ENCODE measurements at regions not wholly inside any gene's neighbourhood (a gene's known extent, or its start where the extent isn't known, plus 50 kb on each side); places are given as distances from the start of the nearest gene placed in this dataset.
"Not testable (repeated sequence)": the region's sequence is repeated elsewhere in the genome, so short reads cannot be mapped to it uniquely, and the experiment has no call there.

DNA sequence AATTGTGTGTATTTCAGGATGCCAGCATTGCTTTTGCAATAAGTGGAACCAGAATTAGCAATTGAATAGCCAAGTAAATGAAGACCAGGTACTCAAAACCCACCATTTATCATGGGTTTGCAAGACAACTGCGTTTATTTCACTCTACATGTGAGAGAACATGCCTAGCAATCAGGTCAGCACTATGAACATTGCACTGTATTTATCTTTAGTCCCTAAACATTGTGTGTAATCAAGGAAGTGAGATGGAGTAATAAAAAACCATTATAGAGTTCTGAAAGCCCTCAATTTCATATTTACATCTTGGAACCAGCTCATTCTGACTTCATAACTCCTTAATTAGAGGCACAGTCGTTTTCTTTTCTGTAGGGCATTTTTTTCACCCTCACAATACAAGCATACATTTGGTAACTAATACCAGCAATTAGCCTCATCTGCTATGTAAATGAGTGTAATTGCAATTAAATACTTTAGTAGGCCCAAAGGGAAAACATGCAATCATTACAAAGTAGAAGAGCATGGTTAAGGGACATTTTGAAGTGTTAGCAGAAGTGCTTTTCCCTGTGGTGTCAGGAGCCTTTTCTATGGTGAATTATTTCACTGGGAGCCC, 153.1 kb upstream of the DPH6 start:
- no peak for TF ChIP-seq CHD2 (IDR thresholded peaks at IDR 0.05; ENCODE audit: low read length, partially characterized antibody)
- no peak for TF ChIP-seq EHF (CRISPR knock-in tag; IDR thresholded peaks at IDR 0.05)
- no peak for TF ChIP-seq PHF8 (IDR thresholded peaks at IDR 0.05; ENCODE audit: borderline replicate concordance, low read depth)
- no peak for TF ChIP-seq JUNB (IDR thresholded peaks at IDR 0.05)
- TF ChIP-seq CHD4 (IDR thresholded peaks at IDR 0.05; ENCODE audit: borderline replicate concordance) = no peak
- DNase-seq (ENCODE audit: low read depth in 1 of 2, low spot score in 1 of 2) (no peak), ATAC-seq (no peak), FAIRE-seq (no peak)
- Histone ChIP-seq H3K27ac (no peak overlapping the region), H3K4me1 (peaks cover 22% of the 10 kb centered on the region), H3K4me3 (no peak overlapping the region), H3K4me2 (no peak overlapping the region), H3K9me3 (no peaks in the 10 kb centered on the region)
- 54% methylated on average over 2 of the region's 2 CpGs for WGBS (ENCODE audit: missing lambda C conversion rate)
- POLR2A ChIA-PET = no interaction called here
- CTCF ChIA-PET = no interaction called here

- CTCF ChIA-PET; H3K4me3 ChIP-seq; POLR2A ChIA-PET; ATAC-seq; H3K27ac ChIP-seq; DNase-seq (ENCODE audit: low read depth in 1 of 2, low spot score in 1 of 2); H3K4me2 ChIP-seq; H3K9me3 ChIP-seq; FAIRE-seq: not testable (repeated sequence)
- peaks cover 22% of the 10 kb centered on the region for H3K4me1 ChIP-seq
- 46% methylated on average over 5 of the region's 5 CpGs for WGBS (ENCODE audit: missing lambda C conversion rate)
These were observed 154.2 kb upstream of the DPH6 start for GRCh38 chr15:35700091-35700593.

DNA sequence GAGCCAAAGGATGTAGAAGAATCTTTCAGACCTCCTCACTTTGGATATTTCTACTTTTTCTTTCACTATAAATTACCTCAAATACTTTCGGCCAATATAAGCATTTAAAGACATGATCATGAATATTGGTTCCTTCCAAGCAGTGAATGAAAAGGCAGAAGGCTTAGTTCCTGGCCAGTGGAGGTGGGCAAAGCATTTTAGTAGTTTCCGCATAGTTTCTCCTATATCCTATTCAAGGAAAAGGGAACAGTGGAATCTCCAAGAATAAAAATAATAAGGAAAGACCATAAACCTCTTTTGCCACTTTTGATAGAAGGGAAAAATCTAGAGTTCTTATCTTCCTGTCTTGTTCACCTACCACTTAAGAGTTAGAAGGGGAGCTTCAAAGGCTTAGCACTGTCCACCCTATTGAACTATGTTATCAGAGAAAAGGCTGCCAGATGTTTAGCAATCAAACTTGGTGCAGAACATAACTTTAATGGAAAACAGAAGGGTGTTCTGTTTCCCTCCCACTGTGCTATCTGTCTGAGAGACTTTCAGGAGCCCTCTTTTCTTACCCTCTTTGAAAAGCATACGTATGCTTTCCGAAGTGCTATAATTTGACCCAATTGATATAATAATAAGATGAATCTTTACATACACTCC, 155.6 kb upstream of the DPH6 start:
- ChIA-PET CTCF (no interaction called here), POLR2A (no interaction called here)
- H3K4me3 ChIP-seq = no peak overlapping the region
- 86% methylated on average over 4 of the region's 4 CpGs for whole genome bisulfite sequencing (ENCODE audit: missing lambda C conversion rate)
- DNase-seq (ENCODE audit: low read depth in 1 of 2, low spot score in 1 of 2) (no peak), FAIRE-seq (no peak), ATAC-seq (no peak)
- TF ChIP-seq ELK1 (IDR thresholded peaks at IDR 0.05; ENCODE audit: low read depth, low read length) (no peak), RFX5 (IDR thresholded peaks at IDR 0.05) (no peak), HOXA7 (CRISPR knock-in tag; IDR thresholded peaks at IDR 0.05) (no peak), NPAS2 (CRISPR knock-in tag; IDR thresholded peaks at IDR 0.05; ENCODE audit: borderline replicate concordance) (no peak), RAD21 (conservative IDR thresholded peaks at IDR 0.05 in 1 of 2, IDR thresholded peaks at IDR 0.05 in 1 of 2) (no peak), FOSL2 (IDR thresholded peaks at IDR 0.05) (no peak), FOSL2 (CRISPR knock-in tag; IDR thresholded peaks at IDR 0.05) (no peak), SMC3 (IDR thresholded peaks at IDR 0.05) (no peak), BCL3 (IDR thresholded peaks at IDR 0.05) (no peak), CBX2 (IDR thresholded peaks at IDR 0.05; ENCODE audit: borderline replicate concordance, low read depth) (no peak), E2F6 (IDR thresholded peaks at IDR 0.05; ENCODE audit: borderline replicate concordance, low read depth) (no peak), ESRRA (IDR thresholded peaks at IDR 0.05; ENCODE audit: borderline replicate concordance, low read length) (no peak), BHLHE40 (IDR thresholded peaks at IDR 0.05; ENCODE audit: low read depth, low read length) (no peak), RCOR1 (IDR thresholded peaks at IDR 0.05; ENCODE audit: low read depth, low read length) (no peak), CEBPB (IDR thresholded peaks at IDR 0.05) (no peak), MYC (IDR thresholded peaks at IDR 0.05; ENCODE audit: borderline replicate concordance, low read length) (no peak), ATOH8 (CRISPR knock-in tag; IDR thresholded peaks at IDR 0.05; ENCODE audit: low read depth) (no peak)
- TF ChIP-seq, protein P1, sequence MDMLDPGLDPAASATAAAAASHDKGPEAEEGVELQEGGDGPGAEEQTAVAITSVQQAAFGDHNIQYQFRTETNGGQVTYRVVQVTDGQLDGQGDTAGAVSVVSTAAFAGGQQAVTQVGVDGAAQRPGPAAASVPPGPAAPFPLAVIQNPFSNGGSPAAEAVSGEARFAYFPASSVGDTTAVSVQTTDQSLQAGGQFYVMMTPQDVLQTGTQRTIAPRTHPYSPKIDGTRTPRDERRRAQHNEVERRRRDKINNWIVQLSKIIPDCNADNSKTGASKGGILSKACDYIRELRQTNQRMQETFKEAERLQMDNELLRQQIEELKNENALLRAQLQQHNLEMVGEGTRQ (IDR thresholded peaks at IDR 0.05) = no peak
- no peaks in the 10 kb centered on the region for H3K9me3 ChIP-seq
- H3K27ac ChIP-seq = no peak overlapping the region
- peaks cover 18% of the 10 kb centered on the region for H3K4me1 ChIP-seq
- no peak overlapping the region for H3K4me2 ChIP-seq
